HG02938 (cell line): ENCODE measurements at regions not wholly inside any gene's neighbourhood (a gene's known extent, or its start where the extent isn't known, plus 50 kb on each side); places are given as distances from the start of the nearest gene placed in this dataset.

Source experiments
- ATAC-seq: cut with Tn5 transposase; IDR thresholded peaks from one replicate; pipeline ENCODE4 v1.9.1; 2021; ENCODE audit warnings: mild to moderate bottlenecking, moderate library complexity; ENCODE audit not compliant: unreplicated experiment

DNA sequence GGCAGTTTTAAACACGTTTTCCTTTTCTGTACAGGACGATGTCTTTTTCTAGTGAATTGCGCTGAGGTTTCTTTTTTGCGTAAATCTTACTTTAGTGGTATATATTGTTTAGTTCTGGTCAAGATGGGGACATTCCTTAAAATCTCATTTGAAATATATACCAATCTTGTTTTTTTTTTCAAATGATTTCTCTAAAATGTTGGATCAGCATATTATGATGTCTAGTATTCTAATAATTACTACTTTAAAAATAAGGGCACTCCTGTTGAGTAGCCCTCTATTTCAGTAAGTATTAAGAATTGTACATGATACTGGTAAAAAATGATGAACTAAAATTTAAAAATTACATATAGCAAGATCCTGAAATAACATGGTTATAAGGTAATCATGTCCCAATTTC, 224.1 kb upstream of the ARHGAP24 start:
- ATAC-seq, result no peak

DNA sequence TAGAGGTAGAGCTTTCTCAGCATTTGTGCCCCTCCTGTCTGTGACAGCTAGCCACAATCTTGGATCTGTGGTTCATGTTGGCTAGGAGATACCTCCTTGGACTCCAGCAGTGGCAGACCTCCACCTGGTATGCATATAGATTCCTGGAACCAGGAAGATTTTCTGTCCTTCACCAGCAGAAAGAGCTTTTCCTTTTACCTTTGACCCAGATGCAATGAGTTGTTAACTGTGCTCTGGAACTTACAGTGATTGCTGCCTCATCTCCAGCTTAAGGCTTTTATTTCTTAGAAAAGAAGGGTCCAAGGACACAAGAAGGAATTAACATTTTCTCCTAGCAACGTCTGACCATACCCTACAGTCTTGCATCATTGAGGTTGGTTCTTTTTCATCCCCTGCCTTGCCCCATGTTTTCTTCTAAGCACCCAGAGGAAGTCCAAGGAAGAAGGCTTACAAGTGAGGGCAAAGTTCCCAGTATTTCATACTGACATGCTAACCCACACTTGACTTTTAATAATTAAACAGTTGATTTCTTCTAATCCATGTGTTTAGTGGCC, 217.1 kb upstream of the ARHGAP24 start:
- no peak for ATAC-seq

DNA sequence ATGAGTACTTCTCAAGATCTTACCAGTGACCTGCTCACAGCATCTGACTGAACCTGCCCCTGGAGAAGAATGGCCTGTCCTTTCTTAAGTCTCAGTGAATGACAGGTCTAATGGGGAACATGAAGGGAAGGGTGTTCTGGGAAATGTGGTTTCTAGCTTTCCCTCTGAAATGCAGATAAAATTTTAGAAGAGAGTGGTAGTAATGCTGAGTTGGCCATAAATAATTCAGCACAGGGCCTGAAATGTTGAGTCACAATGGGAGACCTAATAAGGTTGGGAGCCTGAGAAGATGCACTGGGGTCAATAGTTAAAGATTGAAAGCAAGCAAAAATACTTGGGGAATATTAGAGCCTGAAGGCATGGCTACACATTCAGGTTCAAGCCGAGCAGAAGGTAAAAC, 214.9 kb upstream of the ARHGAP24 start:
- ATAC-seq, result no peak

DNA sequence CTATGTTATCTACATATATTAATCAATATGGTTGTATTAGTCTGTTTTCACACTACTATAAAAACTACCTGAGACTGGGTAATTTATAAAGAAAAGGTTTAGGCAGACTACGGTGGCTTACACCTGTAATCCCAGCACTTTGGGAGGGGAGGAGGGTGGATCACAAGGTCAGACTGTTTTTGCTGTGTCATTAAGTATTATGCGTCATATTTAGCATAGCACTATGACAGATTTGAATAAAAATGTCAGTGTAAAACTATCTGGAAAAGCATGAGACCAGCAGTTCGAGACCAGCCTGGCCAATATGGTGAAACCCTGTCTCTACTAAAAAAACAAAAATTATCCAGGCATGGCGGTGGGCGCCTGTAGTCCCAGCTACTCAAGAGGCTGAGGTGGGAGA, 209.7 kb upstream of the ARHGAP24 start:
- no peak for ATAC-seq

DNA sequence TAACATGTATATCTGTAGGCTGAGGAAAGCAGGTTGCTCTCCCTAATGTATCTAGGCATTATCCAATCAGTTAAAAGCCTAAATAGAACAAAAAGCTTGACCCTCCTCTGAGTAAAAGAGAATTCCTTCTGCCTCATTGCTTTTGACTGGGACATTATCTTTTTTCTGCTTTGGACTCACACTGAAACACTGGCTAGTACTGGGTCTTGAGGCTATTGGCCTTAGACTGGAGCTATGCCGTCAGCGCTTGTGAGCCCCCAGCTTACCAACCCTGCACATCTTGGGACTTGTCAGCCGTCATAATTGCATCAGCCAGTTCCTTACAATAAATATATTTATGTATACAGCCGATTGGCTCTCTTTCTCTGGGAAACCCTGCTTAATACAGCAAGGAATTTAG, 206.8 kb upstream of the ARHGAP24 start:
- ATAC-seq, result no peak

DNA sequence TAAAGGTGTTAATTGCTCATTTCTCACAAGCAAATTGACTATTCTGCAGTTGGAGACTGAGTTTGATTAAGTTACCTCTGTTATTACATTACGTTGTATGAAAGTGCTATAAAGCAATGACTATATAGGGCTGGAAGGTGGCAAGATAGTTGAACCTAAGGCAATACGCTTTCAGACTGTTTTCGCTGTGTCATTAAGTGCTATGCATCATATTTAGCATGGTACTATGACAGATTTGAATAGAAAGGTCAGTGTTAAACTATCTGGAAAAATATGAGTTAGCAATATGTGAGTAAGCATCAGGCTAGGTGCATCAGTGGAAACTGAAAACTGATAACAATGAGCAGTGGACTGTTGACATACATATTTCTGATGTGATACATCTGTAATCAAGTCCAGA, 206.0 kb upstream of the ARHGAP24 start:
- no peak for ATAC-seq

DNA sequence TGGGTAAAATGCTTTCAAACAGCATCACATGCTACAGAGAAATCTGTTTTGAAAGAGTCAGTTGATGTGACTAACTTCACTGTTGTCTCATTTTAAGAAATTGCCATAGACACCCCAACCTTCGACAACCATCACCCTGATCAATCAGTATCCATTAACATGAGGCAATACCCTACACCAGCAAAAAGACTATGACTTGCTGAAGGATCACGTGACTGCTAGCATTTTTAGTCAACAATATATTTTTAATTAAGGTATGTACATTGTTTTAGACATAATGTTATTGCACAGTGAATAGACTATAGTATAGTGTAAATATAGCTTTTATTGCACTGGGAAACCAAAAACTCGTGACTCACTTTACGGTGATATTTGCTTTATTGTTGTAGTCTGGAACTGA, 200.0 kb upstream of the ARHGAP24 start:
- no peak for ATAC-seq

DNA sequence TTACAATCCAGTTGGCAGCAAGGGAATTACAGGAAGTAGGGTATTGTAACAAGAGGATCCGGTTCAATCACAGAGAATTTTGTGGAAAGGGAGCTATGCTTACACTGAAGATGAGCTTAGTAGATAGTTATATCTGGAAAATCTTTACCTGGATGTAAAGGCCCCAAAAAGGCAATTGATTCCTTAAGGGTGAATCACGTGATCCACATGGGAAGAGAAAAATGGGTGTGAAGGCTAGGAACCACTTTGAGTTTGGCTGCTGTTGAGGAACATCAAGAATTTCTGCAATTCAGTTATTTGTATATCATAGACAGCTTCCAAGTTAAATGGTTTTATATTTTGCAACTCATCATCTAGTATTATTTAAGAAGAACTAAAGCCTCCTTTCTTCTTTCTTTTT, 194.0 kb upstream of the ARHGAP24 start:
- ATAC-seq, result no peak

DNA sequence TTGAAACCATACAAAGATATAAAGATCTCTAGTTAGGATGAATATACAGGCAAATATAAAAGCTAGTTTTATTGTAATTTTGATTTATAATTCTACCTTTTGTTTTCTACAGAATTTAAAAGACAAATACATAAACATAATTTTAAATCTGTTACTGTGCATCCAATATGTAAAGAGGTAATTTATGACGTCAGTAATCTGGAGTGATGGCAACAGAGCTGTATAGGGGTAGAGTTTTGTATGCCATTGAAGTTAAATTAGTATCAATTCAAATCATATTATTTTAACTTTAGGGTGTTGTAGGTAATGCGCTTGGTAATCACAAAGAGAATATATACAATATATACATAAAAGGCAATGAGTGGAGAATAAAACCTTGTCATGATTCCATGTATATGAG, 183.7 kb upstream of the ARHGAP24 start:
- ATAC-seq, result no peak

DNA sequence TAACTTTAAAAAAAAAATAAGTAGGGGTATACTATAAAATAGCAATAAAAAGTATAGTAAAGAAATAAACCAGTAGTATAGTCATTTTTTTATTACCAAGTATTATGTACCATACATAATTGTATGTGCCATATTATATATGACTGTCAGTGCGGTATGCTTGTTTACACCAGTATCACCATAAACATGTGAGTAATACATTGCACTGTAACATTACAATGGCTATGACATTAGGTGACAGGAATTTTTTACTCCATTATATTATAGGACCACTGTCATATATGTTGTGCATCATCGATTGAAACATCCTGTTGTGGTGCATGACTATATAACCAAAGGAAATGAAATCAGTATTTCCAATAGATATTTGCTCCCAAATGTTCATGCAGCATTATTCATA, 176.9 kb upstream of the ARHGAP24 start:
- ATAC-seq, result no peak

DNA sequence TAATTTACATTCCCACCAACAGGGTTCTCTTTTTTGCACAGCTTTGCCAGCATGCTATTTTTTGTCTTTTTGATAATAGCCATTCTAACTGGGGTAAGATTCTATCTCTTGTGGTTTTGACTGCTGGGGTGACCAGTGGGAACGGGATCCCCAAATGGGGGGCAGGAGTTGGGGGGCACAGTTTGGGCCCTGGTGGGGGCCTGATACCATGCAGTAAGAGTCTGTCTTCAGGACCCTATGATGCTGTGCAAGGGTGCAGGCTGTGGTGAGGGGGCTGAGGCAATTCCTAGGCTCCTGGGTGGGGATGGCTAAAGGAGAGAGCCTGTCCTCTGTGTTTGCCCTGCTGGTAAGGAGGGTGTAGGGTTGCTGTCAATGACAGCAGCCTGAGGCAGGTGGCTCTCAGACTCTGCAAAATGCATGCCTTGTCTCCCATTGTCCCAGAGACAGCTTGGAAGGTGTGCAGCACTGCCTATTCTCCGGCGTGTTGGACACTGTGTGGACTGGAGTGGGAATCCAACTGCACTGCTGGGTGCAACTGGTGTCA, 172.7 kb upstream of the ARHGAP24 start:
- no peak for ATAC-seq

DNA sequence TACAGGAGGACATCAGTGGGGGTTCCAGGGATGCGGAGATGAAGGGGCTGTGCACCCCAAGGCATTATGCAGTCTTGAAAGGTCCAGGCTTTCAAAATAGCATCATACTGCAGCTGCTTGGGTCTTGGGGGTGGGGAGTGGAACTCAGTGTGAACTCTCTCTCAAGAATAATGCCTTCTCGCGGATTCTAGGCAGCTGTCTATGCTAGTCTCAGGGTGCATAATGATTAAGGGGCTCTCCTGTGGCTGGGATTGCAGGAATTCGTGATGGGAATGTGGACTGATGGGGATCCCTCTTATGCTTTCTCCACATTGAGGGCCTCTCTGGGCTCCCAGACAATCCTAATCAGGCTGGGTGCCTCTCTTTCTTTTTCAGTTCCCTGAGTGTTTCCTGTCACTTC, 172.2 kb upstream of the ARHGAP24 start:
- no peak for ATAC-seq

DNA sequence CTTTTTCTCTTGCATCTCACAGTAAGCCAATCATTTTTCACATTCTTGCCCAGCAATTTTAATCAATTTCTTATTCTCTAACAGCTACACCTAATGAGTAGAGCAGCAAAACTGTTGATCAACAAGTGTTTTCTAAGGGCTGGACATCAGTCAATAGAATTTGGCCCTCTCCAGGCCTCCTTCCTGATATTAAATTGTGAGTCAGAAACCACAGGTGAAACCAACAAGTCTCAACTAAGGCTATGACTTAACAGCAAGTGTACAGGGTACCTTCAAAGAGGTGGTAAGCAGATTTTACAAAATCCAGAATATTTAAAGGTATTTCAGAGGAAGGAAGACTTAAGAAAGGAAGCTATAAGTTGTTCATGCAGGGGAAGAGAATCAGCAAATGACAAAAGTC, 156.5 kb upstream of the ARHGAP24 start:
- no peak for ATAC-seq

DNA sequence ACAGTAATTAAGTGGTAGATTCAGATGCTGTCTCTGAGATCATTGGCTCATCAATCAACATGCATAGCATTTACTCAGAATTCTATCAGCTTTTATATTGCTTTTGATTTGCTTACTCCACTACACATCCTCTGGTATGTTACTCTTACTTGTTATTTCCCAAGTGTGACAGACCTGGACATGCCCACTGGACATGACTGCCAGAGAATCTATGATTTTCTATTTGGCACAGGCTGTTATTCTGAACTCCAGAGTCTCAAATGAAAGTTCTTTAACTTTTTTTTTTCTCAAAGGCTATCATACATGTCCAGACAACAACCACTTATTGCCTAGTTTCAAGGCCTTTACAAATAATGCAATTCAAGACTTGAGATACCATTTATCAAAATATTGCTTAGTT, 116.1 kb upstream of the ARHGAP24 start:
- ATAC-seq, result no peak

DNA sequence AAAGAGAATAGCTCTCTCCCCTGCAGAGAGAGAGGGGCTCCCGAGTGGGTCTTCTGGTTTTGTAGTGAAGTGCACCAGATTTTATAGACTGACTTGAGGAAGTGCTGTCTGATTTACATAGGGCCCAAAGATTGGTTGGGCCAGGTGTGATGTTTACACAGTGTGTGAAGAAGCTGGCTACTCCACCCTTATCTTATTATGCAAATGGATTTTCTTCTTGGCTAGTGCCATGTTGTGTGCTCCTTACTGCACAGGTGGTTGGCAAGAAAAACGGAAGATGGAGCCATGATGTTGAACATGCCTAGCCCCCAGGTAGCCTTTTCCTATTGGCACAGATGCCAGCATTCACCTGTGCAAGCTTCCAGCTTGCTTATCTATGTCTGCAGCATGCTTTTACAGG, 112.4 kb upstream of the ARHGAP24 start:
- no peak for ATAC-seq

DNA sequence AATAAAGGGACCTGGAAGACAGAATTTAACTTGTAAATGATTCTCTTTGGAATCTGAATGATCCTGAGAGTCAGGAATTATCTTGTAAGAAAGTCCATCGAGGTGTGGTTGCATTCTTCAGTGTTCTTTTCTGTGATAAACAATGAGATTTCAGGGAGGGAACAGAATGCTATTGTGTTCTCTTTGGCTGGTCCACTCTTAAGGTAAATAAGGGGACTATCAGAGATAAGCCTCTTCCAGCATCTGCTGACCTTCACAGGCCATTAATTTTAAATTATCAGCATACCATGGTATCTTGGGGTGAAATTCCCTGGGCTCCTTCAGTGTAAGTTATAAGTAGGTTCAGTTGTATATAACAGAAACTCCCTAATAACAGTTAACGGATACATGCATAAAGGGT, 107.1 kb upstream of the ARHGAP24 start:
- ATAC-seq, result no peak

DNA sequence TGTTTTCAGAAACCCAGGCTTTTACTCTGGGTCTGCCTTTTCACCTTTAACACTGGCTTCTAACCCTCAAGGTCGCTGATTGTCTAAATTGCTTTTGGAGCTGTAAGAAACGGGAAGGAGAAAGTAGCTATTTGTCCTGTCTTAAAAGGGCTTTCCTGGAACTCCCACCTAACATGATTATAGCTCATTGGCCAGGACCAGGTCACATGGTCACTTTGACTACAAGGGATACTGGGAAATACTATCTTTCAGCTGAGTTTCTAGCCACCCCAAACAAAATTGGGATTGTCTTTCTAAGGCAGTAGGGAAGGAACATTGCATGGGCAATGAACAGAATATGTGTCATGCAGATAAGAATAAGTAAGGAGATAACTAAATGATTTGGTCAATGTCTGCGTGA, 106.7 kb upstream of the ARHGAP24 start:
- no peak for ATAC-seq

DNA sequence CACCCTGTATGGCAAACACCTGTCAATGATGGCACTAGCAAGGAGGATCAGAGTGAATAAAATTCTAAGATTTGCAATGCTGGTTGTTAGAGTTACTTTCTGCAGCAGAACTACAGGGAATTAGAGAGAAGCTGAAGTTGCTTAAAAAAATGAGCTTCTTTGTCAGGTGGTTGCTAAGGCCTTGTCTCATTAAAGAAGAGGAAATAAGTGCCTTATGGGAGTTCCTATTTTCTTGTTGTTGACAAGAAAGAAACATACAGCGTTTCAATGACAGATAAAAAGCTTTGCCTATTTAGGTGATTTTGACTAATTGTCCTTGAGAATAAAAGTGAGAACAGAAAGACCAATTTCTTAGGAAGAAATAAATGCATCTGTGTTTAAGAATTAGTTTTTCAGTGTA, 106.0 kb upstream of the ARHGAP24 start:
- no peak for ATAC-seq

DNA sequence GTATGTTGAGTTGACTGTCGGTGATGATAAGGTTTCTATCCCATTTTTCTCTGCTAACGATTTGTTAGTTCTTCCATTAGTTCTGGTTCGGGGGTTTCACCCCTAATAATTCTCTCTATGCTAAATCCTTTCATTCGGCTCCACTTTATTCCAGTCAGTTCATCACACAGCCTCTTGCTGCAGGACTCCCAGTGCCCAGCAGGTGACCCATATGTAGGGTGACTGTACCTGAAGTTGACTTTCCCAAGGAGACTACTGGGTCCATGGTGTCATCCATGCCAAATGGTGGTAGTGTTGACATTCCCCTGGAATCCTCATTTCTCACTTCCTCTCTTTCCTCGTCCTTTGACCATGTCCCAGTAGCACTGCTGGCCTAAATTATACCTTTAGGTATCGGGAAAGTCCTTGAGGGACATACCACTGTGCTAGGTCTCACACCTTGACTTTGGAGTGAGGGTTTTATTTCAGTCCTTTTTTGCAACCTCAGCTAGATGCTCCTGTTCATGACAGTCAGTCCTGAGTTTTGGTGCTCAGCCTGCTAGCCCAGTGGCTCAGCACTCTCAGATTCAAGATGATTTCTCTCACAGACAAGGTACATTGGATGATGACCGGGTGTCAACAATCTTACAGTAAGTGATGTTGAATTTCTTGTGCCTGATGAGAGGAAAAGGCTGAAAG, 105.1 kb upstream of the ARHGAP24 start:
- peak; percentile 15 for ATAC-seq

DNA sequence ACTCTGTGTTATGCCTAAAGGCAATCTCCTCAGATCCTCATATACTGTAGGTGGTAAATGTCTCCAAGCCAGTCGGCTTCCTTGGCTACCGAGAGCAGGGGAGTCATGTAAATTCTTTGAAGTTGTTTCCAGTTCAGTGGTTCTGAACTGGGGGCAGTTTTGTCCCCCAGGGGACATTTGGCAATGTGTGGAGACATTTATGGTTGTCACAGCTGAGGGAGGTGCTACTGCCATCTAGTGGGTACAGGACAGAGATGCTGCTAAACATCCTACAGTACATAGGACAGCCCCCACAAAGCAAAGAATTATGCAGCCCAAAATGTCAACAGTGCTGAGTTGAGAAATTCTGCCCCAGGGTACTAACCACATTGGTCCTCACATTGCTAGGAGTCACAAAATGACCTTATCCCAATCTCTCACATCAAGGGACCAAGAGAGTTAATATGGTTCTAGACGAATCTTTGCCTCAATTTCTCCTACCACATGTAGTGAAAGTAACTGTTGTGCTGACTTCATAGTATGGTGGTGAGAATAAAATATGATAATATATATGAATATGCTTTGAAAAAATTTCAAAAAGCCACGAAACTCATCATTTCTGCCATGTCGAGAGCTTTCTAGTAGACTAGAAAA, 104.4 kb upstream of the ARHGAP24 start:
- ATAC-seq, result peak; percentile 89

DNA sequence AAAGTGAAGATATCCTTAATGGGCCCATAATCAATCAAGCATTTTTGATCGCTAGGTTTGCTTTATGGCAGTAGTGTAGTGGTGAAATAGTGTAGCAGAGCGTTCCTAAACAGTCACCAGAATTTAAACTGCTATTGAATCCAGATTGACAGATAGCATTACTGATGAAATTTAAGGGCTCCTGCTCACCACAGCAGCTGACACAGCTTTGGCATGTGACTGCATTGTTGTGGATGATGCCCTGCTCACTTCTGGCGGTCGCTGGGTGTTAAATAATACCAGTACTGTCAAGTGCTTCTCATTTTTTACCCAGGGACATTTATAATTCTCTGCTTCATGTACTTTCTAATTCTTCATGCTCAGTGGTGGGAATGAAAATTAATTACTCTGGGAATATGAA, 102.0 kb upstream of the ARHGAP24 start:
- ATAC-seq, result no peak

DNA sequence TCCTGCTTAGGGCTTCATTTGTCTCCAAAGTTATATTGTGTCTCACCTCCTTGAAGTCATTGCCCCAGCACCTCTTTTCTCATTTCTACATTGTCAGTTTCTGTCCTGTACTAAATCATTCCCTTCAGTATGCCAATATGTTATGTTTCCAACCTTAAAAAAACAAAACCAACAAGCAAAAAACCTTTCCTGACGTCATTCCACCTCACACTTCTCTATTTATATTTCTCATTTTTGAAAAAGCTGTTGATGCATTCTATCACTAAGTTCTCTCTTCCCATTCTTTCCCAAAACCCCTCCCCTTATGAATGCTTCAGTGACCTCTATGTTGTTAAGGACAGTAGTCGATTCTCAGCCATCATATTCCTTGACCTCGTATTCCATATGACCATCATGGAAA, 98.7 kb upstream of the ARHGAP24 start:
- ATAC-seq, result no peak
